ENCODE measurements at regions not wholly inside any gene's neighbourhood (a gene's known extent, or its start where the extent isn't known, plus 50 kb on each side); places are given as distances from the start of the nearest gene placed in this dataset.

GRCh38 chr1:199064971-199065370, 426.1 kb downstream of the PTPRC start:
- no peaks in the 10 kb centered on the region for H3K4me1 ChIP-seq (ENCODE audit: control insufficient read depth in 2 of 2, insufficient read depth in 2 of 2, low read length in 1 of 2)
- H3K9me3 ChIP-seq (ENCODE audit: control insufficient read depth in 2 of 2, insufficient read depth in 1 of 2, low read depth in 1 of 2, low read length in 1 of 2): no peaks in the 10 kb centered on the region
- H3K36me3 ChIP-seq (ENCODE audit: control insufficient read depth in 2 of 2, insufficient read depth in 2 of 2, low read length in 1 of 2): no peaks in the 10 kb centered on the region
- H3K4me3 ChIP-seq (ENCODE audit: low read depth in 1 of 2, low read length in 2 of 2): no peak overlapping the region
- H3K27ac ChIP-seq (ENCODE audit: low read depth in 2 of 2, low read length in 1 of 2): no peak overlapping the region
- no peaks in the 10 kb centered on the region for H3K27me3 ChIP-seq (ENCODE audit: control insufficient read depth in 1 of 2, insufficient read depth in 2 of 2, low read length in 2 of 2)
- WGBS, 2 donors: 96 to 100% methylated on average over 1 of the region's 1 CpG

- Histone ChIP-seq H3K36me3 (ENCODE audit: control insufficient read depth in 2 of 2, insufficient read depth in 2 of 2, low read length in 1 of 2) (no peaks in the 10 kb centered on the region), H3K4me3 (ENCODE audit: low read depth in 1 of 2, low read length in 2 of 2) (no peak overlapping the region), H3K9me3 (ENCODE audit: control insufficient read depth in 2 of 2, insufficient read depth in 1 of 2, low read depth in 1 of 2, low read length in 1 of 2) (no peaks in the 10 kb centered on the region), H3K4me1 (ENCODE audit: control insufficient read depth in 2 of 2, insufficient read depth in 2 of 2, low read length in 1 of 2) (no peaks in the 10 kb centered on the region), H3K27ac (ENCODE audit: low read depth in 2 of 2, low read length in 1 of 2) (no peak overlapping the region), H3K27me3 (ENCODE audit: control insufficient read depth in 1 of 2, insufficient read depth in 2 of 2, low read length in 2 of 2) (no peaks in the 10 kb centered on the region)
- 79 to 81% methylated on average over 2 of the region's 2 CpGs for WGBS, 2 donors
These were observed 428.6 kb downstream of the PTPRC start for GRCh38 chr1:199067483-199067882.

- H3K27ac ChIP-seq (ENCODE audit: low read depth in 2 of 2, low read length in 1 of 2): no peak overlapping the region
- WGBS, 2 donors: 86 to 95% methylated on average over 2 of the region's 2 CpGs
These were observed 432.2 kb downstream of the PTPRC start for GRCh38 chr1:199071080-199071479.

GRCh38 chr1:199073166-199073565, 434.3 kb downstream of the PTPRC start:
- Histone ChIP-seq H3K27me3 (ENCODE audit: control insufficient read depth in 1 of 2, insufficient read depth in 2 of 2, low read length in 2 of 2) (no peaks in the 10 kb centered on the region), H3K4me1 (ENCODE audit: control insufficient read depth in 2 of 2, insufficient read depth in 2 of 2, low read length in 1 of 2) (no peaks in the 10 kb centered on the region), H3K27ac (ENCODE audit: low read depth in 2 of 2, low read length in 1 of 2) (no peak overlapping the region), H3K4me3 (ENCODE audit: low read depth in 1 of 2, low read length in 2 of 2) (no peak overlapping the region), H3K36me3 (ENCODE audit: control insufficient read depth in 2 of 2, insufficient read depth in 2 of 2, low read length in 1 of 2) (no peaks in the 10 kb centered on the region), H3K9me3 (ENCODE audit: control insufficient read depth in 2 of 2, insufficient read depth in 1 of 2, low read depth in 1 of 2, low read length in 1 of 2) (no peaks in the 10 kb centered on the region)
- 89 to 93% methylated on average over 1 of the region's 1 CpG for WGBS, 2 donors

More at GRCh38 chr1:199071080-199071479, 432.2 kb downstream of the PTPRC start:
- Histone ChIP-seq H3K36me3 (ENCODE audit: control insufficient read depth in 2 of 2, insufficient read depth in 2 of 2, low read length in 1 of 2) (no peaks in the 10 kb centered on the region), H3K9me3 (ENCODE audit: control insufficient read depth in 2 of 2, insufficient read depth in 1 of 2, low read depth in 1 of 2, low read length in 1 of 2) (no peaks in the 10 kb centered on the region), H3K4me1 (ENCODE audit: control insufficient read depth in 2 of 2, insufficient read depth in 2 of 2, low read length in 1 of 2) (no peaks in the 10 kb centered on the region), H3K4me3 (ENCODE audit: low read depth in 1 of 2, low read length in 2 of 2) (no peak overlapping the region), H3K27me3 (ENCODE audit: control insufficient read depth in 1 of 2, insufficient read depth in 2 of 2, low read length in 2 of 2) (no peaks in the 10 kb centered on the region)

GRCh38 chr1:199075792-199076191, 437.0 kb downstream of the PTPRC start:
- 72 to 76% methylated on average over 2 of the region's 2 CpGs for WGBS, 2 donors
- H3K36me3 ChIP-seq (ENCODE audit: control insufficient read depth in 2 of 2, insufficient read depth in 2 of 2, low read length in 1 of 2): no peaks in the 10 kb centered on the region
- no peak overlapping the region for H3K4me3 ChIP-seq (ENCODE audit: low read depth in 1 of 2, low read length in 2 of 2)
- no peaks in the 10 kb centered on the region for H3K9me3 ChIP-seq (ENCODE audit: control insufficient read depth in 2 of 2, insufficient read depth in 1 of 2, low read depth in 1 of 2, low read length in 1 of 2)
- H3K4me1 ChIP-seq (ENCODE audit: control insufficient read depth in 2 of 2, insufficient read depth in 2 of 2, low read length in 1 of 2): no peaks in the 10 kb centered on the region
- H3K27me3 ChIP-seq (ENCODE audit: control insufficient read depth in 1 of 2, insufficient read depth in 2 of 2, low read length in 2 of 2): no peaks in the 10 kb centered on the region
- H3K27ac ChIP-seq (ENCODE audit: low read depth in 2 of 2, low read length in 1 of 2): no peak overlapping the region

GRCh38 chr1:199079994-199080393, 441.2 kb downstream of the PTPRC start:
- WGBS, 2 donors: 96% methylated on average over 1 of the region's 1 CpG
- Histone ChIP-seq H3K27me3 (ENCODE audit: control insufficient read depth in 1 of 2, insufficient read depth in 2 of 2, low read length in 2 of 2) (no peaks in the 10 kb centered on the region), H3K4me1 (ENCODE audit: control insufficient read depth in 2 of 2, insufficient read depth in 2 of 2, low read length in 1 of 2) (no peaks in the 10 kb centered on the region), H3K36me3 (ENCODE audit: control insufficient read depth in 2 of 2, insufficient read depth in 2 of 2, low read length in 1 of 2) (no peaks in the 10 kb centered on the region), H3K27ac (ENCODE audit: low read depth in 2 of 2, low read length in 1 of 2) (no peak overlapping the region), H3K9me3 (ENCODE audit: control insufficient read depth in 2 of 2, insufficient read depth in 1 of 2, low read depth in 1 of 2, low read length in 1 of 2) (no peaks in the 10 kb centered on the region), H3K4me3 (ENCODE audit: low read depth in 1 of 2, low read length in 2 of 2) (no peak overlapping the region)

- H3K27me3 ChIP-seq (ENCODE audit: control insufficient read depth in 1 of 2, insufficient read depth in 2 of 2, low read length in 2 of 2): no peaks in the 10 kb centered on the region
- no peaks in the 10 kb centered on the region for H3K9me3 ChIP-seq (ENCODE audit: control insufficient read depth in 2 of 2, insufficient read depth in 1 of 2, low read depth in 1 of 2, low read length in 1 of 2)
- H3K36me3 ChIP-seq (ENCODE audit: control insufficient read depth in 2 of 2, insufficient read depth in 2 of 2, low read length in 1 of 2): no peaks in the 10 kb centered on the region
- H3K4me1 ChIP-seq (ENCODE audit: control insufficient read depth in 2 of 2, insufficient read depth in 2 of 2, low read length in 1 of 2): no peaks in the 10 kb centered on the region
- no peak overlapping the region for H3K4me3 ChIP-seq (ENCODE audit: low read depth in 1 of 2, low read length in 2 of 2)
- no peak overlapping the region for H3K27ac ChIP-seq (ENCODE audit: low read depth in 2 of 2, low read length in 1 of 2)
These were observed 442.9 kb downstream of the PTPRC start for GRCh38 chr1:199081739-199082138.

- 84 to 87% methylated on average over 5 of the region's 5 CpGs for WGBS, 2 donors
- Histone ChIP-seq H3K27ac (ENCODE audit: low read depth in 2 of 2, low read length in 1 of 2) (no peak overlapping the region), H3K9me3 (ENCODE audit: control insufficient read depth in 2 of 2, insufficient read depth in 1 of 2, low read depth in 1 of 2, low read length in 1 of 2) (no peaks in the 10 kb centered on the region), H3K36me3 (ENCODE audit: control insufficient read depth in 2 of 2, insufficient read depth in 2 of 2, low read length in 1 of 2) (no peaks in the 10 kb centered on the region), H3K4me3 (ENCODE audit: low read depth in 1 of 2, low read length in 2 of 2) (no peak overlapping the region), H3K4me1 (ENCODE audit: control insufficient read depth in 2 of 2, insufficient read depth in 2 of 2, low read length in 1 of 2) (no peaks in the 10 kb centered on the region), H3K27me3 (ENCODE audit: control insufficient read depth in 1 of 2, insufficient read depth in 2 of 2, low read length in 2 of 2) (no peaks in the 10 kb centered on the region)
These were observed 444.0 kb downstream of the PTPRC start for GRCh38 chr1:199082778-199083389.

GRCh38 chr1:199083680-199084079, 444.8 kb downstream of the PTPRC start:
- Histone ChIP-seq H3K27ac (ENCODE audit: low read depth in 2 of 2, low read length in 1 of 2) (no peak overlapping the region), H3K27me3 (ENCODE audit: control insufficient read depth in 1 of 2, insufficient read depth in 2 of 2, low read length in 2 of 2) (no peaks in the 10 kb centered on the region), H3K36me3 (ENCODE audit: control insufficient read depth in 2 of 2, insufficient read depth in 2 of 2, low read length in 1 of 2) (no peaks in the 10 kb centered on the region), H3K4me1 (ENCODE audit: control insufficient read depth in 2 of 2, insufficient read depth in 2 of 2, low read length in 1 of 2) (no peaks in the 10 kb centered on the region), H3K9me3 (ENCODE audit: control insufficient read depth in 2 of 2, insufficient read depth in 1 of 2, low read depth in 1 of 2, low read length in 1 of 2) (no peaks in the 10 kb centered on the region), H3K4me3 (ENCODE audit: low read depth in 1 of 2, low read length in 2 of 2) (no peak overlapping the region)

GRCh38 chr1:199084293-199084692, 445.5 kb downstream of the PTPRC start:
- Histone ChIP-seq H3K27me3 (ENCODE audit: control insufficient read depth in 1 of 2, insufficient read depth in 2 of 2, low read length in 2 of 2) (no peaks in the 10 kb centered on the region), H3K36me3 (ENCODE audit: control insufficient read depth in 2 of 2, insufficient read depth in 2 of 2, low read length in 1 of 2) (no peaks in the 10 kb centered on the region), H3K4me1 (ENCODE audit: control insufficient read depth in 2 of 2, insufficient read depth in 2 of 2, low read length in 1 of 2) (no peaks in the 10 kb centered on the region), H3K4me3 (ENCODE audit: low read depth in 1 of 2, low read length in 2 of 2) (no peak overlapping the region), H3K27ac (ENCODE audit: low read depth in 2 of 2, low read length in 1 of 2) (no peak overlapping the region), H3K9me3 (ENCODE audit: control insufficient read depth in 2 of 2, insufficient read depth in 1 of 2, low read depth in 1 of 2, low read length in 1 of 2) (no peaks in the 10 kb centered on the region)
- 78 to 80% methylated on average over 1 of the region's 1 CpG for WGBS, 2 donors

Data from esophagus (tissue), 2 donors.